ENCODE measurements at regions not wholly inside any gene's neighbourhood (a gene's known extent, or its start where the extent isn't known, plus 50 kb on each side); places are given as distances from the start of the nearest gene placed in this dataset.

DNA sequence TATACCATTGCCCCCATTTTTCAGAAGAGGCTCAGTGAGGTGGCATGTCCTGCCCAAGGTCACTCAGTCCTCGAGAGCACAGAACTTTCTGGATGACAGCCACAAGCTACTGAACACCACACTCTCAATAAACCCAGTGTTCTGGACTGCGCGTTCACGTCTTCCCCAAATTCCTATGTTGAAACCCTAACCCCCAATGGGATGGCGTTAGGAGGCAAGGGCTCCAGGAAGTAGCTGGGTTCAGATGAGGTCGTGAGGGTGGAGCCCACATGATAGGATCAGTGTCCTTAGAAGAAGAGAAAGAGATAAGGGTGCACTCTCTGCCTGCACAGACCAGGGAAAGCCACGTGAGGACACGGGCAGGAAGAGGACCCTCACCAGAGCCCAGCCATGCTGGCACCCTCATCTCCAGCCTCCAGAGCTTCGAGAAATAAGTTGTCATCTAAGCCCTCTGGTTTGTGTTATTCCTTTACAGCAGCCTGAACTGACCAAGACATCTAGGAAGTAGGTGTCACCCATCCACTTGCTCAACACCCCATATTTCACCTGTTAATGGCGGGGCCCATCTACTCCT is 324.0 kb downstream of the UACA start:
- DNase-seq (ENCODE audit: extremely low read depth, low read depth), result no peak
- TF ChIP-seq CTCF (IDR thresholded peaks at IDR 0.05; ENCODE audit: low read depth, low read length, missing control alignments), result no peak
- no peak overlapping the region for H3K4me3 ChIP-seq (replicated peaks; ENCODE audit: low read depth, low read length)

DNA sequence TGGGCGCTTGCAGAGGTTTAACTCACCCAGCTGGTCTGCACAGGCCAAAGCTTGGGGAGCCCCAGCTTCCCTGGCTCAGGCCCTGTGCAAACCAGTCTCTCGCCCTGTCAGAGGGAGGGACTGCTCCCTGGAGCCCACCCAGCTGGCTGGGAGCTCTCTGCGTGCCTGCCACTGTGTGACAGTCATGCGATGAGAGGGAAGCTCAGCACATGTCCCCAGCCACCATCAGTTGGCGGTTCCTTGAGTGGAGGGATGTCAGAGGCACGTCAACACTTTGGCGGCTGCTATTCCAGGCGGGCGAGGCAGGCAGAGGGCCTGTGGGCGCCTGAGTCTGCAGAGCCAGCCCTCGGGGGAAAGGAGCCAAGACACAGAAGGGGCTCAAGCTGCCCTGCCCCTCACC is 324.6 kb downstream of the UACA start:
- DNase-seq (ENCODE audit: extremely low read depth, low read depth), result no peak
- TF ChIP-seq CTCF (IDR thresholded peaks at IDR 0.05; ENCODE audit: low read depth, low read length, missing control alignments), result no peak
- no peak overlapping the region for H3K4me3 ChIP-seq (replicated peaks; ENCODE audit: low read depth, low read length)

GRCh38 chr15:70437882-70438451 is 325.4 kb downstream of the UACA start:
- H3K4me3 ChIP-seq (replicated peaks; ENCODE audit: low read depth, low read length), result no peak overlapping the region
- no peak for TF ChIP-seq CTCF (IDR thresholded peaks at IDR 0.05; ENCODE audit: low read depth, low read length, missing control alignments)
- no peak for DNase-seq (ENCODE audit: extremely low read depth, low read depth)

DNA sequence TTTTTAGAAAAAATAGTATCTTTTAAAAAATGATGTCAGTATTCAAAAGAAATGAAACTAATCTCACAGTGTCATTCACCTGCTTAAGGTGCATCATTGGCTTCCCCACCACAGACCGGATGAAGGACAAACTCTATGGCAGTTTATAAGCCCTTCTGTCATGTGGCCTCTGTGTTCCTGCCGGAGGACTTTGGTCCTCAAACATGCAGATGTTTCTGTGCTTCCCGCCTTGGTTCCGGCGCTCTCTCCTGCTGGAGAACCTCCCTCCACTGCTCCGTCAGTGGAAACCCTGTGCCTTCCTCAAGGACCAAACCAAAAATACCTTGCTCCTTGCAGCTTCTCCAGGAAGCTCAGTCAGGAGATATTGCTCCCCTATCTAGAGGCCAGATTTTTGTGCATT is 326.3 kb downstream of the UACA start:
- no peak for DNase-seq (ENCODE audit: extremely low read depth, low read depth)
- no peak for TF ChIP-seq CTCF (IDR thresholded peaks at IDR 0.05; ENCODE audit: low read depth, low read length, missing control alignments)
- no peak overlapping the region for H3K4me3 ChIP-seq (replicated peaks; ENCODE audit: low read depth, low read length)

DNA sequence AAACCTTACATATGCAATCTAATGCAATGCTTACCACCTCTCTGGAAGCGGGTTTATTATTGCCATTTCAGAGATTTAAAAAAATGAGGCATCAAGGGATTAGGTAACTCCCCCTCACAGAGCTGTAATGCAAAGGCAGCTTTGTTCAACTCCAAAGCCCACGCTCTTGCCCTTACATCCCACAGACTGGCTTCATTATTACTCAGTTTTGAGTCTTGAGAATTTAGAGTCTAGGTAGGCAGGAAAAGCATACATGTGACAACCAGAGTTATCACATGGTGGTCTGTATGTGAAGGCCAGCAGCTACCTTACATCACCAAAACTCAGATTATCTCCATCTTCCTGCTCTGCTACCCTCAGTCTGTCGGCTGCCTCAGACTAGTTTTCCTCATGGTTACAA is 326.9 kb downstream of the UACA start:
- no peak for DNase-seq (ENCODE audit: extremely low read depth, low read depth)
- no peak for TF ChIP-seq CTCF (IDR thresholded peaks at IDR 0.05; ENCODE audit: low read depth, low read length, missing control alignments)
- no peak overlapping the region for H3K4me3 ChIP-seq (replicated peaks; ENCODE audit: low read depth, low read length)

DNA sequence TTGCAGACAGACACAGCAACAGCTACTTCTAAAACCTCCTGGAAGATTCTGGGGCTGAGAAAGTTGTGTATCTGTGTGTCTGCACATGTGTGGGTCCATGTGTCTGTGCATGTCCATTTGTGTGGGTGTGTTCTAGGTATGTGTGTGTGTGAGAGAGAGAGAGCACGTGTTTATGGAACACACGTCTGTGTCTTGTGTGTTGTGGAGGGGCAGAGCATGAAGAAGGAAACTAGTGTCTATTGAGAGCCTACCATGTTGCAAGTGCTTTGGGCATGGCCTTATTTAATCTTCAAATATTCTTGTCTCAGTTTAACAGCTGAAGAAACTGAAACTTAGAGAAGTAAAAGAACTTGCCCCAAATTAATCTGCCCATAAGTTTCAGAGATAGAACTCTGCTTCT is 327.5 kb downstream of the UACA start:
- H3K4me3 ChIP-seq (replicated peaks; ENCODE audit: low read depth, low read length), result no peak overlapping the region
- TF ChIP-seq CTCF (IDR thresholded peaks at IDR 0.05; ENCODE audit: low read depth, low read length, missing control alignments), result no peak
- no peak for DNase-seq (ENCODE audit: extremely low read depth, low read depth)

GRCh38 chr15:70435369-70435768 is 328.0 kb downstream of the UACA start:
- DNase-seq (ENCODE audit: extremely low read depth, low read depth), result no peak
- H3K4me3 ChIP-seq (replicated peaks; ENCODE audit: low read depth, low read length), result no peak overlapping the region
- TF ChIP-seq CTCF (IDR thresholded peaks at IDR 0.05; ENCODE audit: low read depth, low read length, missing control alignments), result no peak
